ENCODE measurements at regions not wholly inside any gene's neighbourhood (a gene's known extent, or its start where the extent isn't known, plus 50 kb on each side); places are given as distances from the start of the nearest gene placed in this dataset.

DNA sequence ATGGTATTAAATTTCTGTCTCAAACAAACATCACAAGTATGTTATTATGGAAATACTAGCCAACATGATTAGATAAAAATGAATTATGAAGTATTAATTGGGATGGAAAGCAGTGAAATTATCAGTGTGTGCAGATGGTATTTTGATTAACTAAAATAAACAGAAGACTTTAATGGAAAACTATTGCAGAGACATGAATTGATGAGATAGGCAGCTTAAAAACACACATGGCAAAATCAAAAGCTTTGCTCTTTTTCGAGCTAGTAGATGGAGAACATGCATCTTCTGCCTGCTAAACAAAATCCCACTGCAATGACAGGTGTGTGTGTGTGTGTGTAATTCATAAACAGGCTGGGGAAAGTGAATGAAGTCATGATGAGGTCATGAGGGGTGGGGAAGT is 426.2 kb downstream of the MTRR start:
- no peak overlapping the region for H3K4me3 ChIP-seq (replicated peaks in 1 of 2; ENCODE audit: low read depth in 2 of 2, low read length in 2 of 2)
- TF ChIP-seq, protein P1, sequence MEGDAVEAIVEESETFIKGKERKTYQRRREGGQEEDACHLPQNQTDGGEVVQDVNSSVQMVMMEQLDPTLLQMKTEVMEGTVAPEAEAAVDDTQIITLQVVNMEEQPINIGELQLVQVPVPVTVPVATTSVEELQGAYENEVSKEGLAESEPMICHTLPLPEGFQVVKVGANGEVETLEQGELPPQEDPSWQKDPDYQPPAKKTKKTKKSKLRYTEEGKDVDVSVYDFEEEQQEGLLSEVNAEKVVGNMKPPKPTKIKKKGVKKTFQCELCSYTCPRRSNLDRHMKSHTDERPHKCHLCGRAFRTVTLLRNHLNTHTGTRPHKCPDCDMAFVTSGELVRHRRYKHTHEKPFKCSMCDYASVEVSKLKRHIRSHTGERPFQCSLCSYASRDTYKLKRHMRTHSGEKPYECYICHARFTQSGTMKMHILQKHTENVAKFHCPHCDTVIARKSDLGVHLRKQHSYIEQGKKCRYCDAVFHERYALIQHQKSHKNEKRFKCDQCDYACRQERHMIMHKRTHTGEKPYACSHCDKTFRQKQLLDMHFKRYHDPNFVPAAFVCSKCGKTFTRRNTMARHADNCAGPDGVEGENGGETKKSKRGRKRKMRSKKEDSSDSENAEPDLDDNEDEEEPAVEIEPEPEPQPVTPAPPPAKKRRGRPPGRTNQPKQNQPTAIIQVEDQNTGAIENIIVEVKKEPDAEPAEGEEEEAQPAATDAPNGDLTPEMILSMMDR (IDR thresholded peaks at IDR 0.05; ENCODE audit: low read depth, low read length): no peak
- DNase-seq (ENCODE audit: low read depth in 2 of 2): no peak

DNA sequence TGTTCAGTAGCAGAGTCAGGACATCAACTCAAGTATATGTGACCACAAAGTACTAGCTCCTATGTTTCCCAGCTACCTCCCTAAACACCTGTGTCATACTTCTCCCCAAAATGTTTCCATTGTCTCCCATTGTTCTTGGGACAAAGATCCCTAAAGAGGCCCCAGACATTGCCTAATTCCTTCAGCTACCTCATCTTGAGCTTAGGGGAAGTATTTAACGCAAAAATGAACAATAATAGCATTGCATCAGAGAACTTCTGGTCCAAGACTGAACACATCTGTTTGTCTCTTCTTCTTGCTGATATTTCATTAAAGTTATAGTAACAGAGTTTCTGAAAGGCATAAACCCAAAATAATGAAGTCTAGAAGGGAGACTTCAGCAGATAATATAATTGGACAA is 430.8 kb downstream of the MTRR start:
- no peak for DNase-seq (ENCODE audit: low read depth in 2 of 2)
- TF ChIP-seq, protein P1 (IDR thresholded peaks at IDR 0.05; ENCODE audit: low read depth, low read length): no peak
- H3K4me3 ChIP-seq (replicated peaks in 1 of 2; ENCODE audit: low read depth in 2 of 2, low read length in 2 of 2): no peak overlapping the region

DNA sequence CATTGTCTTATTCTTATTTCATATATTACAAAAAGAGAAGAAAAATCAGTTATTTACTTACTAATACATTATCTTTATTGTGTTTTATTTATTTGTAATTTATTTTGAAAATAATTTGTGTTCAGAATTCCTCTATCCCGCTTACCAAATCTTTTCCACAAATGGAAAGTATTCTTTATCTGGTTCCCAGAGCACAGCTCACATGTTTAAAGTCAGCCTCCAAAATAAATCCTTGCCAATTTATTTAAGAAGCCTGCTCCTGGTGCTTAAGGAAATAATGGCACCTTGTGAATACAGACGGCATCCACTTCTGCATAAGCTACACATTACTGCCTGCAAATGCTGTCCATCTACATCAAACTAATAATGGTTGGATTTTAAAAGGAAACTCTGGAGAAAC is 435.4 kb downstream of the MTRR start:
- TF ChIP-seq, protein P1 (IDR thresholded peaks at IDR 0.05; ENCODE audit: low read depth, low read length): no peak
- DNase-seq (ENCODE audit: low read depth in 2 of 2): no peak
- no peak overlapping the region for H3K4me3 ChIP-seq (replicated peaks in 1 of 2; ENCODE audit: low read depth in 2 of 2, low read length in 2 of 2)

DNA sequence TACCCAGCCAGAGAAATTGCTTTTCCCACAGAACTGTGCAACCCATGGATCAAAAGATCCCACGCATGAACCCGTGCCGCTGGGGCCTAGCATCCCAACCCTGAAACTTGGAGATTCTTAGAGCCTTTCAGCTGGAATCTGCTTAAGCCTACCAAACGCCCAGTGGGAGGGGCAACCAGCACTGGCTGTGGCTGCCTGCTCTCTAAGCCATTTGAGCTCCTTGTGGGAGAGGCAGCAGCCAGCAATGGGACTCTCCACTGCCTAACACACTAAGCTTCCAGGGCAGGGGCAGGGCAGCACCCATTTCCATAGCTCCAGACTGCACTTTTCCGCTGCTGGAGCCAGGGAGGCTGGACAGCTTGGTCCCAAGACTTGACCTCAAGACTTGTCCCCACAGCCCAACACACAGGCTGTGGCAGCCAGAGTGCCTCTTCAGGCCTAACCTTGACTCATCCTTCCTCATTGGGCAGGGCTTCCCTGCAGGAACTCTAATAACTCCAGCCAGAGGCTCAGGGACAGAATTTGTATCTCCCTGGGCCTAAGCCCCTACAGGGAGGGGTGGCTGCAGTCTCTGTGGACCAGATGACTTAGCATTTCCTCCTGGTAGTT is 437.4 kb downstream of the MTRR start:
- DNase-seq (ENCODE audit: low read depth in 2 of 2): no peak
- no peak overlapping the region for H3K4me3 ChIP-seq (replicated peaks in 1 of 2; ENCODE audit: low read depth in 2 of 2, low read length in 2 of 2)
- TF ChIP-seq, protein P1 (IDR thresholded peaks at IDR 0.05; ENCODE audit: low read depth, low read length): no peak

DNA sequence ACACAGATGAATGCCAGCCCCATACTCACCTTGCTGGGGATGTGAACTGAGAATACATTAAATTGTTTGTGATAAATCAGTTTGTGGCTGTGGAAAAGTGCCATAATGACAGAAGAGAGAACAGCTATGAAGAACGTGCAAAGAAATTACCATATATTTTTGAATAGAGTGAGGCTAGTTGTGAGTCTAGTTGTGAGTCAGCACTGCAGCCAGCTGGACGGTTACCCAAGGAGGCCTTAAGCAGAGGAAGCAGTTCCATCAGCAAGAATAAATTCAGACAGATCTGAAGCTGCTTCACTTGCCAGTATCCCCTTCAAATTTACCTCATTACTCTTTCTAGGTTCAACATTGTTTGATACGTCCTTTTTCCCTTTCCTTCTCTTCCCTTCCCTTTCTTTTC is 446.0 kb downstream of the MTRR start:
- H3K4me3 ChIP-seq (replicated peaks in 1 of 2; ENCODE audit: low read depth in 2 of 2, low read length in 2 of 2): no peak overlapping the region
- no peak for DNase-seq (ENCODE audit: low read depth in 2 of 2)
- TF ChIP-seq, protein P1 (IDR thresholded peaks at IDR 0.05; ENCODE audit: low read depth, low read length): no peak

DNA sequence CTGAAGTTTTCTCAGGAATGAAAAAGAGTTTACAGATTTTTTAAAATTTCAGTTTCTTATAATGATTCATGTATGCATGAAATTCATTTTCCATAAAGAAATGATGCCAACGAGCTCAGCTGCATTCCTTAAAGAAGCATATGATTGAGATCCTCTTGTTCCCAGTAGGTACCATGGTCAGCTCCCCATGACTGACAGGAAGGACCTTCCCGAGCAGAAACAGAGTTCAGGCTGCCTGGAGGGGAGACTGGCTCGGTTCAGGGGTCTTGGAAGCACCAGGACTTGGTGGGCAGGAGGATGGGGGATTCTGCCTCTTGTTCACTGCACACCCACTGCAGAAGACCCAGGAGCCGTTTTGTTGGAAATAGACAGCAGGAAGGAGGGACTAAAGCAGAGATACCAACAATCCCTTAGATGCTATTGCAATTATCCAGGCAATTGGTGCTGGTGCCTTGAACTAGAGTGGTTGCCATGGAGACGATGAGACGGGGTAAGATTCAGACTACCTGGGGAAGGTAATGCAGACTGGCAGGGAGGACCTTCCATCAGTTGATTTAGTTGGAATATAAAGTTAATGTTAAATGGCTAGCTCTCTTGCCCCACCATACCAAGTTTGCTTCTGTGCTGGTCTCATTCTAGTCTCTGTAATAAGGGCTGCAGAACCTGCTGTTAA is 447.8 kb downstream of the MTRR start:
- no peak for DNase-seq (ENCODE audit: low read depth in 2 of 2)
- TF ChIP-seq, protein P1 (IDR thresholded peaks at IDR 0.05; ENCODE audit: low read depth, low read length): no peak
- no peak overlapping the region for H3K4me3 ChIP-seq (replicated peaks in 1 of 2; ENCODE audit: low read depth in 2 of 2, low read length in 2 of 2)

Data from cardiac fibroblast (primary cell).